Left renal pelvis (tissue), 4 donors: ENCODE measurements at regions not wholly inside any gene's neighbourhood (a gene's known extent, or its start where the extent isn't known, plus 50 kb on each side); places are given as distances from the start of the nearest gene placed in this dataset.
"Not testable (repeated sequence)": the region's sequence is repeated elsewhere in the genome, so short reads cannot be mapped to it uniquely, and the experiment has no call there.

Experiments
- DNase-seq, 4 donors: peaks; one replicate each; pipeline ENCODE4 v3.0.0-alpha.2; 2013; ENCODE audit warnings: low read depth in 4 of 4, low spot score in 3 of 4

- no peak for DNase-seq
Measured at GRCh38 chr14:87449016-87449415, 544.0 kb downstream of the GALC start.

- no peak for DNase-seq
Measured at GRCh38 chr14:87443787-87444186, 549.2 kb downstream of the GALC start.

- DNase-seq, result no peak
Measured at GRCh38 chr14:87443039-87443438, 549.9 kb downstream of the GALC start.

GRCh38 chr14:87437158-87437557 is 555.8 kb downstream of the GALC start:
- DNase-seq, result no peak

- no peak for DNase-seq
Measured at GRCh38 chr14:87434680-87435079, 558.3 kb downstream of the GALC start.

GRCh38 chr14:87434011-87434410 is 559.0 kb downstream of the GALC start:
- no peak for DNase-seq

GRCh38 chr14:87432698-87433097 is 560.3 kb downstream of the GALC start:
- DNase-seq, result no peak

- no peak for DNase-seq
Measured at GRCh38 chr14:87430810-87431209, 562.2 kb downstream of the GALC start.

- DNase-seq, result no peak
Measured at GRCh38 chr14:87430214-87430613, 562.8 kb downstream of the GALC start.

GRCh38 chr14:87419925-87420324 is 573.1 kb downstream of the GALC start:
- DNase-seq, result no peak

- no peak for DNase-seq
Measured at GRCh38 chr14:87411370-87411769, 581.6 kb downstream of the GALC start.

GRCh38 chr14:87409393-87409792 is 583.6 kb downstream of the GALC start:
- DNase-seq, result no peak

- no peak for DNase-seq
Measured at GRCh38 chr14:87407344-87407743, 585.6 kb downstream of the GALC start.

- no peak for DNase-seq
Measured at GRCh38 chr14:87405563-87405962, 587.4 kb downstream of the GALC start.

GRCh38 chr14:87397499-87397898 is 595.5 kb downstream of the GALC start:
- DNase-seq, result no peak

GRCh38 chr14:87391066-87391465 is 601.9 kb downstream of the GALC start:
- DNase-seq, result no peak

GRCh38 chr14:87388946-87389345 is 604.0 kb downstream of the GALC start:
- no peak for DNase-seq

- DNase-seq, result no peak
Measured at GRCh38 chr14:87387806-87388205, 605.2 kb downstream of the GALC start.

GRCh38 chr14:87386524-87386923 is 606.5 kb downstream of the GALC start:
- DNase-seq, result peak in 2 of 4 donors; percentile 2 to 5

GRCh38 chr14:87380054-87380453 is 612.9 kb downstream of the GALC start:
- DNase-seq, result no peak

- DNase-seq, result no peak
Measured at GRCh38 chr14:87368751-87369150, 624.2 kb downstream of the GALC start.

- not testable (repeated sequence) for DNase-seq
Measured at GRCh38 chr14:87360246-87360645, 632.7 kb downstream of the GALC start.

GRCh38 chr14:87351007-87351406 is 642.0 kb downstream of the GALC start:
- no peak for DNase-seq

- no peak for DNase-seq
Measured at GRCh38 chr14:87349921-87350320, 643.1 kb downstream of the GALC start.
